ENCODE measurements at regions not wholly inside any gene's neighbourhood (a gene's known extent, or its start where the extent isn't known, plus 50 kb on each side); places are given as distances from the start of the nearest gene placed in this dataset.

- H3K4me3 ChIP-seq (ENCODE audit: low read length in 2 of 2): no peak overlapping the region
- no peaks in the 10 kb centered on the region for H3K36me3 ChIP-seq (ENCODE audit: control insufficient read depth in 2 of 2, insufficient read depth in 2 of 2, low read length in 2 of 2)
- no peaks in the 10 kb centered on the region for H3K4me1 ChIP-seq (ENCODE audit: control insufficient read depth, insufficient read depth, low read length)
- H3K27me3 ChIP-seq (ENCODE audit: control insufficient read depth in 1 of 2, insufficient read depth in 2 of 2, low read length in 2 of 2): no peaks in the 10 kb centered on the region
- H3K9ac ChIP-seq (ENCODE audit: low read length in 2 of 2): no peak overlapping the region
- H3K27ac ChIP-seq (ENCODE audit: low read length): no peak overlapping the region
- H3K9me3 ChIP-seq (ENCODE audit: control insufficient read depth in 2 of 2, low read length in 2 of 2): no peaks in the 10 kb centered on the region
Observed at GRCh38 chr3:109597444-109597843, 260.1 kb upstream of the DPPA4 start.

- Histone ChIP-seq H3K4me3 (ENCODE audit: low read length in 2 of 2) (no peak overlapping the region), H3K4me1 (ENCODE audit: control insufficient read depth, insufficient read depth, low read length) (no peaks in the 10 kb centered on the region), H3K9ac (ENCODE audit: low read length in 2 of 2) (no peak overlapping the region), H3K27ac (ENCODE audit: low read length) (no peak overlapping the region), H3K36me3 (ENCODE audit: control insufficient read depth in 2 of 2, insufficient read depth in 2 of 2, low read length in 2 of 2) (no peaks in the 10 kb centered on the region), H3K27me3 (ENCODE audit: control insufficient read depth in 1 of 2, insufficient read depth in 2 of 2, low read length in 2 of 2) (no peaks in the 10 kb centered on the region), H3K9me3 (ENCODE audit: control insufficient read depth in 2 of 2, low read length in 2 of 2) (no peaks in the 10 kb centered on the region)
Observed at GRCh38 chr3:109607897-109608296, 270.6 kb upstream of the DPPA4 start.

GRCh38 chr3:109608574-109608973 lies 271.2 kb upstream of the DPPA4 start:
- Histone ChIP-seq H3K4me1 (ENCODE audit: control insufficient read depth, insufficient read depth, low read length) (no peaks in the 10 kb centered on the region), H3K36me3 (ENCODE audit: control insufficient read depth in 2 of 2, insufficient read depth in 2 of 2, low read length in 2 of 2) (no peaks in the 10 kb centered on the region), H3K27ac (ENCODE audit: low read length) (no peak overlapping the region), H3K9me3 (ENCODE audit: control insufficient read depth in 2 of 2, low read length in 2 of 2) (no peaks in the 10 kb centered on the region), H3K4me3 (ENCODE audit: low read length in 2 of 2) (no peak overlapping the region), H3K9ac (ENCODE audit: low read length in 2 of 2) (no peak overlapping the region), H3K27me3 (ENCODE audit: control insufficient read depth in 1 of 2, insufficient read depth in 2 of 2, low read length in 2 of 2) (no peaks in the 10 kb centered on the region)

- no peak overlapping the region for H3K9ac ChIP-seq (ENCODE audit: low read length in 2 of 2)
- H3K36me3 ChIP-seq (ENCODE audit: control insufficient read depth in 2 of 2, insufficient read depth in 2 of 2, low read length in 2 of 2): no peaks in the 10 kb centered on the region
- H3K27me3 ChIP-seq (ENCODE audit: control insufficient read depth in 1 of 2, insufficient read depth in 2 of 2, low read length in 2 of 2): no peaks in the 10 kb centered on the region
- no peaks in the 10 kb centered on the region for H3K4me1 ChIP-seq (ENCODE audit: control insufficient read depth, insufficient read depth, low read length)
- H3K4me3 ChIP-seq (ENCODE audit: low read length in 2 of 2): no peak overlapping the region
- peaks cover 0 to 6% of the 10 kb centered on the region in 2 donors for H3K9me3 ChIP-seq (ENCODE audit: control insufficient read depth in 2 of 2, low read length in 2 of 2)
- no peak overlapping the region for H3K27ac ChIP-seq (ENCODE audit: low read length)
Observed at GRCh38 chr3:109618766-109619378, 281.5 kb upstream of the DPPA4 start.

GRCh38 chr3:109631897-109632296 lies 294.6 kb upstream of the DPPA4 start:
- H3K4me3 ChIP-seq (ENCODE audit: low read length in 2 of 2): no peak overlapping the region
- no peaks in the 10 kb centered on the region for H3K4me1 ChIP-seq (ENCODE audit: control insufficient read depth, insufficient read depth, low read length)
- no peak overlapping the region for H3K27ac ChIP-seq (ENCODE audit: low read length)
- no peaks in the 10 kb centered on the region for H3K36me3 ChIP-seq (ENCODE audit: control insufficient read depth in 2 of 2, insufficient read depth in 2 of 2, low read length in 2 of 2)
- H3K9ac ChIP-seq (ENCODE audit: low read length in 2 of 2): no peak overlapping the region
- no peaks in the 10 kb centered on the region for H3K9me3 ChIP-seq (ENCODE audit: control insufficient read depth in 2 of 2, low read length in 2 of 2)
- no peaks in the 10 kb centered on the region for H3K27me3 ChIP-seq (ENCODE audit: control insufficient read depth in 1 of 2, insufficient read depth in 2 of 2, low read length in 2 of 2)

GRCh38 chr3:109640146-109640652 lies 302.9 kb upstream of the DPPA4 start:
- no peak overlapping the region for H3K27ac ChIP-seq (ENCODE audit: low read length)

GRCh38 chr3:109642025-109642424 lies 304.7 kb upstream of the DPPA4 start:
- Histone ChIP-seq H3K9me3 (ENCODE audit: control insufficient read depth in 2 of 2, low read length in 2 of 2) (no peaks in the 10 kb centered on the region), H3K27ac (ENCODE audit: low read length) (no peak overlapping the region), H3K36me3 (ENCODE audit: control insufficient read depth in 2 of 2, insufficient read depth in 2 of 2, low read length in 2 of 2) (no peaks in the 10 kb centered on the region), H3K4me3 (ENCODE audit: low read length in 2 of 2) (no peak overlapping the region), H3K27me3 (ENCODE audit: control insufficient read depth in 1 of 2, insufficient read depth in 2 of 2, low read length in 2 of 2) (no peaks in the 10 kb centered on the region), H3K9ac (ENCODE audit: low read length in 2 of 2) (no peak overlapping the region), H3K4me1 (ENCODE audit: control insufficient read depth, insufficient read depth, low read length) (no peaks in the 10 kb centered on the region)

More at GRCh38 chr3:109640146-109640652, 302.9 kb upstream of the DPPA4 start:
- no peaks in the 10 kb centered on the region for H3K27me3 ChIP-seq (ENCODE audit: control insufficient read depth in 1 of 2, insufficient read depth in 2 of 2, low read length in 2 of 2)
- H3K36me3 ChIP-seq (ENCODE audit: control insufficient read depth in 2 of 2, insufficient read depth in 2 of 2, low read length in 2 of 2): no peaks in the 10 kb centered on the region
- H3K9me3 ChIP-seq (ENCODE audit: control insufficient read depth in 2 of 2, low read length in 2 of 2): no peaks in the 10 kb centered on the region
- no peak overlapping the region for H3K9ac ChIP-seq (ENCODE audit: low read length in 2 of 2)
- no peak overlapping the region for H3K4me3 ChIP-seq (ENCODE audit: low read length in 2 of 2)
- no peaks in the 10 kb centered on the region for H3K4me1 ChIP-seq (ENCODE audit: control insufficient read depth, insufficient read depth, low read length)

- peaks cover 3% of the 10 kb centered on the region for H3K4me1 ChIP-seq (ENCODE audit: control insufficient read depth, insufficient read depth, low read length)
- no peaks in the 10 kb centered on the region for H3K27me3 ChIP-seq (ENCODE audit: control insufficient read depth in 1 of 2, insufficient read depth in 2 of 2, low read length in 2 of 2)
- no peak overlapping the region for H3K27ac ChIP-seq (ENCODE audit: low read length)
- no peaks in the 10 kb centered on the region for H3K9me3 ChIP-seq (ENCODE audit: control insufficient read depth in 2 of 2, low read length in 2 of 2)
- no peaks in the 10 kb centered on the region for H3K36me3 ChIP-seq (ENCODE audit: control insufficient read depth in 2 of 2, insufficient read depth in 2 of 2, low read length in 2 of 2)
- H3K4me3 ChIP-seq (ENCODE audit: low read length in 2 of 2): no peak overlapping the region
- no peak overlapping the region for H3K9ac ChIP-seq (ENCODE audit: low read length in 2 of 2)
Observed at GRCh38 chr3:109643590-109643989, 306.2 kb upstream of the DPPA4 start.

- H3K27ac ChIP-seq (ENCODE audit: low read length): no peak overlapping the region
- no peaks in the 10 kb centered on the region for H3K27me3 ChIP-seq (ENCODE audit: control insufficient read depth in 1 of 2, insufficient read depth in 2 of 2, low read length in 2 of 2)
- H3K4me3 ChIP-seq (ENCODE audit: low read length in 2 of 2): no peak overlapping the region
- H3K9me3 ChIP-seq (ENCODE audit: control insufficient read depth in 2 of 2, low read length in 2 of 2): no peaks in the 10 kb centered on the region
- no peaks in the 10 kb centered on the region for H3K36me3 ChIP-seq (ENCODE audit: control insufficient read depth in 2 of 2, insufficient read depth in 2 of 2, low read length in 2 of 2)
- peaks cover 3% of the 10 kb centered on the region for H3K4me1 ChIP-seq (ENCODE audit: control insufficient read depth, insufficient read depth, low read length)
- H3K9ac ChIP-seq (ENCODE audit: low read length in 2 of 2): no peak overlapping the region
Observed at GRCh38 chr3:109644332-109644731, 307.0 kb upstream of the DPPA4 start.

GRCh38 chr3:109644746-109645145 lies 307.4 kb upstream of the DPPA4 start:
- Histone ChIP-seq H3K36me3 (ENCODE audit: control insufficient read depth in 2 of 2, insufficient read depth in 2 of 2, low read length in 2 of 2) (no peaks in the 10 kb centered on the region), H3K9ac (ENCODE audit: low read length in 2 of 2) (no peak overlapping the region), H3K4me1 (ENCODE audit: control insufficient read depth, insufficient read depth, low read length) (peaks cover 3% of the 10 kb centered on the region), H3K4me3 (ENCODE audit: low read length in 2 of 2) (no peak overlapping the region), H3K27ac (ENCODE audit: low read length) (no peak overlapping the region), H3K9me3 (ENCODE audit: control insufficient read depth in 2 of 2, low read length in 2 of 2) (no peaks in the 10 kb centered on the region), H3K27me3 (ENCODE audit: control insufficient read depth in 1 of 2, insufficient read depth in 2 of 2, low read length in 2 of 2) (no peaks in the 10 kb centered on the region)

- H3K9ac ChIP-seq (ENCODE audit: low read length in 2 of 2): no peak overlapping the region
- no peak overlapping the region for H3K27ac ChIP-seq (ENCODE audit: low read length)
- H3K4me1 ChIP-seq (ENCODE audit: control insufficient read depth, insufficient read depth, low read length): peaks cover 3% of the 10 kb centered on the region
- no peak overlapping the region for H3K4me3 ChIP-seq (ENCODE audit: low read length in 2 of 2)
- H3K27me3 ChIP-seq (ENCODE audit: control insufficient read depth in 1 of 2, insufficient read depth in 2 of 2, low read length in 2 of 2): no peaks in the 10 kb centered on the region
- H3K36me3 ChIP-seq (ENCODE audit: control insufficient read depth in 2 of 2, insufficient read depth in 2 of 2, low read length in 2 of 2): no peaks in the 10 kb centered on the region
- no peaks in the 10 kb centered on the region for H3K9me3 ChIP-seq (ENCODE audit: control insufficient read depth in 2 of 2, low read length in 2 of 2)
Observed at GRCh38 chr3:109648027-109648426, 310.7 kb upstream of the DPPA4 start.

All from stomach smooth muscle (tissue), 2 donors.